Transverse colon (tissue), 3 donors: ENCODE measurements at regions not wholly inside any gene's neighbourhood (a gene's known extent, or its start where the extent isn't known, plus 50 kb on each side); places are given as distances from the start of the nearest gene placed in this dataset.

ENCODE experiments used
- POLR2A ChIP-seq: fragments of 450-650 bp; IDR thresholded peaks from one replicate; pipeline ENCODE4 v1.6.1; 2016; ENCODE audit warnings: antibody characterized with exemption, mild to moderate bottlenecking, moderate library complexity
- TF ChIP-seq, protein P1 (sequence below), 5 experiments: fragments of 200-600 bp in 3 of 5; fragments of 450-650 bp in 2 of 5; sonication (generic) in 3 of 5; IDR thresholded peaks; 1 replicate in 2 of 5; 2 replicates in 3 of 5; pipeline ENCODE4 v1.5.1; 2016 to 2017; ENCODE audit warnings: antibody characterized with exemption in 5 of 5, inconsistent platforms in 3 of 5, mild to moderate bottlenecking in 2 of 5, moderate library complexity in 1 of 5

DNA sequence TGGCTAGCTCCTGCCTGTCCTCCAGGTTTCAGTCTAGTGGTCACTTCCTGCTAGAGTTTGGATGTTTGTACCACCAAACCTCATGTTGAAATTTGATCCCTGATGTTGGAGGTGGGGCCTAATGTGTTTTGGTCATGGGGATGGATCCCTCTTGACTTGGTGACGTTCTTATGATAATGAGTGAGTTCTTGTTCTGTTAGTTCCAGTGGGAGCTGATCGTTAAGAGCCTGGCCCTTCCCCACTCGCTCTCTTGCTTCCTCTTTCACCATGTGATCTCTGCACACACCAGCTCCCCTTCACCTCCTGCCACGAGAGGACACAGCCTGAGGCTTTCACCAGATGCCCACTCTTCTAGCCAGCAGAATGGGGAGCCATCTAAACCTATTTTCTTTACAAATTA is 86.8 kb upstream of the SCEL start:
- TF ChIP-seq, protein P1, sequence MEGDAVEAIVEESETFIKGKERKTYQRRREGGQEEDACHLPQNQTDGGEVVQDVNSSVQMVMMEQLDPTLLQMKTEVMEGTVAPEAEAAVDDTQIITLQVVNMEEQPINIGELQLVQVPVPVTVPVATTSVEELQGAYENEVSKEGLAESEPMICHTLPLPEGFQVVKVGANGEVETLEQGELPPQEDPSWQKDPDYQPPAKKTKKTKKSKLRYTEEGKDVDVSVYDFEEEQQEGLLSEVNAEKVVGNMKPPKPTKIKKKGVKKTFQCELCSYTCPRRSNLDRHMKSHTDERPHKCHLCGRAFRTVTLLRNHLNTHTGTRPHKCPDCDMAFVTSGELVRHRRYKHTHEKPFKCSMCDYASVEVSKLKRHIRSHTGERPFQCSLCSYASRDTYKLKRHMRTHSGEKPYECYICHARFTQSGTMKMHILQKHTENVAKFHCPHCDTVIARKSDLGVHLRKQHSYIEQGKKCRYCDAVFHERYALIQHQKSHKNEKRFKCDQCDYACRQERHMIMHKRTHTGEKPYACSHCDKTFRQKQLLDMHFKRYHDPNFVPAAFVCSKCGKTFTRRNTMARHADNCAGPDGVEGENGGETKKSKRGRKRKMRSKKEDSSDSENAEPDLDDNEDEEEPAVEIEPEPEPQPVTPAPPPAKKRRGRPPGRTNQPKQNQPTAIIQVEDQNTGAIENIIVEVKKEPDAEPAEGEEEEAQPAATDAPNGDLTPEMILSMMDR (IDR thresholded peaks at IDR 0.05): no peak
- TF ChIP-seq POLR2A: no peak
